ENCODE measurements at regions not wholly inside any gene's neighbourhood (a gene's known extent, or its start where the extent isn't known, plus 50 kb on each side); places are given as distances from the start of the nearest gene placed in this dataset.

- Histone ChIP-seq H3K27ac (ENCODE audit: low read depth in 1 of 2, low read length in 1 of 2) (no peak overlapping the region), H3K9ac (ENCODE audit: insufficient read depth in 1 of 2, low read length in 2 of 2) (no peak overlapping the region), H3K4me3 (no peak overlapping the region), H3K9me3 (ENCODE audit: control insufficient read depth in 4 of 4, insufficient read depth in 3 of 4, low read length in 3 of 4) (no peaks in the 10 kb centered on the region), H3K4me1 (ENCODE audit: control insufficient read depth in 5 of 5, insufficient read depth in 5 of 5, low read length in 5 of 5) (peaks cover 0 to 16% (median 0%) of the 10 kb centered on the region in 5 donors), H3K36me3 (ENCODE audit: control insufficient read depth in 4 of 4, insufficient read depth in 4 of 4, low read length in 4 of 4) (no peaks in the 10 kb centered on the region), H3K27me3 (ENCODE audit: control insufficient read depth in 3 of 3, insufficient read depth in 3 of 3, low read length in 2 of 3) (no peaks in the 10 kb centered on the region)
- ATAC-seq (ENCODE audit: insufficient read depth, low FRiP score): no peak
- no peak for TF ChIP-seq CTCF (IDR thresholded peaks at IDR 0.05; ENCODE audit: control extremely low read depth, extremely low read depth)
- DNase-seq: no peak
- 24 to 51% methylated on average over 3 of the region's 3 CpGs for WGBS, 2 donors
Measured at GRCh38 chr13:50483416-50483815, 360.1 kb downstream of the DLEU7 start.

- TF ChIP-seq CTCF (IDR thresholded peaks at IDR 0.05; ENCODE audit: control extremely low read depth, extremely low read depth): no peak
- peaks cover 0 to 16% (median 0%) of the 10 kb centered on the region in 5 donors for H3K4me1 ChIP-seq (ENCODE audit: control insufficient read depth in 5 of 5, insufficient read depth in 5 of 5, low read length in 5 of 5)
- H3K9me3 ChIP-seq (ENCODE audit: control insufficient read depth in 4 of 4, insufficient read depth in 3 of 4, low read length in 3 of 4): no peaks in the 10 kb centered on the region
- no peaks in the 10 kb centered on the region for H3K27me3 ChIP-seq (ENCODE audit: control insufficient read depth in 3 of 3, insufficient read depth in 3 of 3, low read length in 2 of 3)
- DNase-seq: no peak
- no peak overlapping the region for H3K27ac ChIP-seq (ENCODE audit: low read depth in 1 of 2, low read length in 1 of 2)
- 83 to 87% methylated on average over 12 of the region's 12 CpGs for WGBS, 2 donors
- no peak overlapping the region for H3K9ac ChIP-seq (ENCODE audit: insufficient read depth in 1 of 2, low read length in 2 of 2)
- no peak overlapping the region for H3K4me3 ChIP-seq
- no peak for ATAC-seq (ENCODE audit: insufficient read depth, low FRiP score)
- no peaks in the 10 kb centered on the region for H3K36me3 ChIP-seq (ENCODE audit: control insufficient read depth in 4 of 4, insufficient read depth in 4 of 4, low read length in 4 of 4)
Measured at GRCh38 chr13:50484472-50485113, 358.9 kb downstream of the DLEU7 start.

GRCh38 chr13:50485979-50486935 is 357.2 kb downstream of the DLEU7 start:
- Histone ChIP-seq H3K4me1 (ENCODE audit: control insufficient read depth in 5 of 5, insufficient read depth in 5 of 5, low read length in 5 of 5) (peaks cover 0 to 16% (median 0%) of the 10 kb centered on the region in 5 donors), H3K4me3 (no peak overlapping the region), H3K36me3 (ENCODE audit: control insufficient read depth in 4 of 4, insufficient read depth in 4 of 4, low read length in 4 of 4) (no peaks in the 10 kb centered on the region), H3K9ac (ENCODE audit: insufficient read depth in 1 of 2, low read length in 2 of 2) (no peak overlapping the region), H3K27ac (ENCODE audit: low read depth in 1 of 2, low read length in 1 of 2) (no peak overlapping the region), H3K9me3 (ENCODE audit: control insufficient read depth in 4 of 4, insufficient read depth in 3 of 4, low read length in 3 of 4) (no peaks in the 10 kb centered on the region), H3K27me3 (ENCODE audit: control insufficient read depth in 3 of 3, insufficient read depth in 3 of 3, low read length in 2 of 3) (no peaks in the 10 kb centered on the region)
- ATAC-seq (ENCODE audit: insufficient read depth, low FRiP score) (no peak), DNase-seq (no peak)
- TF ChIP-seq CTCF (IDR thresholded peaks at IDR 0.05; ENCODE audit: control extremely low read depth, extremely low read depth): no peak
- 61 to 68% methylated on average over 8 of the region's 8 CpGs for WGBS, 2 donors

Data from lung (tissue), 11 donors.